GM12878 (cell line): ENCODE measurements at regions not wholly inside any gene's neighbourhood (a gene's known extent, or its start where the extent isn't known, plus 50 kb on each side); places are given as distances from the start of the nearest gene placed in this dataset.

ENCODE experiments used
- ATAC-seq: fragments of 200-7000 bp; cut with Tn5 transposase; 3 replicates; pipeline ENCODE4 v1.9.1; 2020; ENCODE audit warnings: mild to moderate bottlenecking, moderate library complexity
- BruUV-seq: library from RNA; stranded (reverse); fragments of 400-500 nt; replicated peaks from 2 replicates; lab custom pipeline; 2021; lab: Mats Ljungman, UMichigan
- CTCF ChIA-PET: fragments of 300-600 bp; sonication (Branson Sonifier 250); formaldehyde crosslinking; extraction: SDS; loops from one replicate; lab custom pipeline; 2021; ENCODE audit warnings: inconsistent platforms; lab: Yijun Ruan, JAX
- POLR2A ChIA-PET: fragments of 350-600 bp; formaldehyde crosslinking; extraction: SDS; loops from one replicate; lab custom pipeline; 2021; ENCODE audit warnings: inconsistent platforms; lab: Charles Lee
- RAD21 ChIA-PET: fragments of 300-600 bp; sonication (Branson Sonifier 250); formaldehyde crosslinking; loops from one replicate; lab custom pipeline; 2023; ENCODE audit warnings: antibody characterized with exemption; ENCODE audit not compliant: unreplicated experiment; lab: Charles Lee
- SMC1A ChIA-PET: fragments of 300-600 bp; sonication (Branson Sonifier 250); formaldehyde crosslinking; loops from one replicate; lab custom pipeline; 2023; ENCODE audit not compliant: unreplicated experiment, uncharacterized antibody; lab: Charles Lee
- DNase-seq: peaks from one replicate; pipeline ENCODE4 v3.0.0-alpha.2; 2011; ENCODE audit warnings: low read depth, low spot score
- FAIRE-seq: peaks from 3 replicates; lab custom pipeline; 2011; peaks lifted over from hg19 to GRCh38; lab: Jason Lieb, UNC
- H2AFZ ChIP-seq: 2 replicates; pipeline ENCODE4 v1.6.0; 2011; ENCODE audit warnings: low read depth, low read length, control low read depth; ENCODE audit not compliant: control insufficient read depth
- H3K27ac ChIP-seq: 2 replicates; pipeline ENCODE4 v1.5.1; 2011; ENCODE audit warnings: control low read depth; ENCODE audit not compliant: control insufficient read depth, insufficient read depth
- H3K27me3 ChIP-seq, 2 experiments: replicated peaks in 1 of 2; 2 replicates each; pipeline versions ENCODE4 v1.6.0 to v1.6.1; 2011; ENCODE audit warnings: low read length in 1 of 2; ENCODE audit not compliant: control insufficient read depth in 2 of 2, insufficient read depth in 2 of 2
- H3K36me3 ChIP-seq, 2 experiments: 2 replicates each; pipeline ENCODE4 v1.5.1; 2011; ENCODE audit warnings: low read length in 1 of 2; ENCODE audit not compliant: control insufficient read depth in 2 of 2, insufficient read depth in 2 of 2
- H3K4me1 ChIP-seq: 2 replicates; pipeline ENCODE4 v1.6.1; 2011; ENCODE audit warnings: mild to moderate bottlenecking, low read length, moderate library complexity, mixed read lengths; ENCODE audit not compliant: control insufficient read depth, insufficient read depth
- H3K4me2 ChIP-seq: 2 replicates; pipeline ENCODE4 v1.6.0; 2011; ENCODE audit warnings: control low read depth; ENCODE audit not compliant: control insufficient read depth, insufficient read depth
- H3K4me3 ChIP-seq: fragments of 200-600 bp; sonication (generic); 2 replicates; pipeline ENCODE4 v1.5.1; 2016
- H3K79me2 ChIP-seq: 2 replicates; pipeline ENCODE4 v1.6.0; 2011; ENCODE audit warnings: low read length; ENCODE audit not compliant: control insufficient read depth, insufficient read depth
- H3K9ac ChIP-seq: 2 replicates; pipeline ENCODE4 v1.8.0; 2011; ENCODE audit warnings: low read length, control low read depth, mixed read lengths; ENCODE audit not compliant: control insufficient read depth, insufficient read depth
- H3K9me3 ChIP-seq: replicated peaks from 3 replicates; pipeline ENCODE4 v1.5.1; 2011; ENCODE audit warnings: mild to moderate bottlenecking, low read length; ENCODE audit not compliant: control insufficient read depth, insufficient read depth
- H4K20me1 ChIP-seq: 2 replicates; pipeline ENCODE4 v1.6.0; 2011; ENCODE audit not compliant: control insufficient read depth, insufficient read depth
- BCL11A ChIP-seq: IDR thresholded peaks from 2 replicates; pipeline ENCODE4 v1.6.1; 2011; ENCODE audit warnings: low read depth, low read length
- BCL3 ChIP-seq: IDR thresholded peaks from 2 replicates; pipeline ENCODE4 v1.6.1; 2011; ENCODE audit warnings: borderline replicate concordance, low read depth, mild to moderate bottlenecking, moderate library complexity, low read length; ENCODE audit not compliant: insufficient read depth, poor library complexity, severe bottlenecking
- JUND ChIP-seq: IDR thresholded peaks from 2 replicates; pipeline ENCODE4 v1.6.1; 2012; ENCODE audit warnings: low read depth, mild to moderate bottlenecking, low read length, improper control_type of control experiment, moderate library complexity
- MEF2B ChIP-seq: fragments of 450-650 bp; IDR thresholded peaks from 2 replicates; pipeline ENCODE4 v1.6.1; 2018; ENCODE audit warnings: mild to moderate bottlenecking, moderate library complexity; ENCODE audit not compliant: partially characterized antibody, poor library complexity, severe bottlenecking
- NFYB ChIP-seq: IDR thresholded peaks from 2 replicates; pipeline ENCODE4 v1.6.1; 2011; ENCODE audit warnings: low read depth, mild to moderate bottlenecking, low read length, improper control_type of control experiment, moderate library complexity; ENCODE audit not compliant: insufficient read depth
- ZNF207 ChIP-seq: fragments of 450-650 bp; IDR thresholded peaks from 2 replicates; pipeline ENCODE4 v1.6.1; 2014; ENCODE audit warnings: antibody characterized with exemption, mild to moderate bottlenecking, borderline replicate concordance
- ZNF622 ChIP-seq: fragments of 450-650 bp; IDR thresholded peaks from 2 replicates; pipeline ENCODE4 v1.6.1; 2017; ENCODE audit warnings: mild to moderate bottlenecking, inconsistent platforms
- WGBS: methylation state at CpG from one replicate; pipeline ENCODE4 v1.1.6; 2016; ENCODE audit warnings: low lambda C conversion rate; ENCODE audit not compliant: insufficient replicate concordance, insufficient coverage; ENCODE audit errors: missing lambda C conversion rate; 5-methylcytosine and 5-hydroxymethylcytosine counted together
- in situ Hi-C: fragments of 300-500 bp; cut with MboI; formaldehyde crosslinking; loops from 9 replicates; pipeline ENCODE4 v1.14.3; 2018; ENCODE audit warnings: mixed read lengths
- intact Hi-C: fragments of 100-400 bp; cut with micrococcal nuclease; formaldehyde crosslinking; loops from one replicate; pipeline ENCODE4 v1.14.2; 2022; ENCODE audit not compliant: unreplicated experiment

- in situ Hi-C loops (loop anchor here (10.0 kb wide), 1 partner anchor 1083 kb away; no protein-coding TSS in a partner anchor), intact Hi-C loops (loop anchor here (5.0 to 10.0 kb wide), 2 partner anchors 903 to 1065 kb away; no protein-coding TSS in a partner anchor)
- 90% methylated on average over 2 of the region's 2 CpGs for WGBS
- no peaks in the 10 kb centered on the region for H3K4me1 ChIP-seq
- no peak overlapping the region for H3K4me3 ChIP-seq
- H3K4me2 ChIP-seq: no peak overlapping the region
- no TSS peak for BruUV-seq
- ChIA-PET RAD21 (interaction anchor here (0.7 to 3.2 kb wide), 4 partner anchors 95 to 1066 kb away, joined by 3 to 16 read pairs (median 4); no protein-coding TSS in a partner anchor), SMC1A (interaction anchor here (0.8 to 2.3 kb wide), 6 partner anchors 8 to 1066 kb away, joined by 3 to 16 read pairs (median 4); no protein-coding TSS in a partner anchor), POLR2A (no interaction called here), CTCF (interaction anchor here (0.6 to 5.6 kb wide), 10 partner anchors 10 to 1080 kb away, joined by 3 to 102 read pairs (median 3); partner anchors contain the start of gene MARCHF7)
- no peaks in the 10 kb centered on the region for H3K36me3 ChIP-seq
- TF ChIP-seq BCL11A (no peak), MEF2B (no peak), NFYB (no peak), JUND (no peak), ZNF622 (no peak), BCL3 (no peak), ZNF207 (no peak)
- ATAC-seq (no peak), DNase-seq (no peak), FAIRE-seq (no peak)
- no peak overlapping the region for H3K9ac ChIP-seq
- no peaks in the 10 kb centered on the region for H3K9me3 ChIP-seq
- H2AFZ ChIP-seq: no peak overlapping the region
- H3K27ac ChIP-seq: no peak overlapping the region
- no peaks in the 10 kb centered on the region for H3K79me2 ChIP-seq
- H3K27me3 ChIP-seq: no peaks in the 10 kb centered on the region
- H4K20me1 ChIP-seq: no peaks in the 10 kb centered on the region
These were observed 66.4 kb upstream of the TANC1 start for GRCh38 chr2:158902005-158902398.
